IgD-negative memory B cell (primary cell): ENCODE measurements at regions not wholly inside any gene's neighbourhood (a gene's known extent, or its start where the extent isn't known, plus 50 kb on each side); places are given as distances from the start of the nearest gene placed in this dataset.

Source experiments
- H3K27ac Mint-ChIP-seq, 3 donors: one replicate each; pipeline ENCODE4 v1.8.0; 2020 to 2022; ENCODE audit warnings: mild to moderate bottlenecking in 3 of 3, mixed read lengths in 3 of 3, moderate library complexity in 1 of 3
- H3K27me3 Mint-ChIP-seq: one replicate; pipeline ENCODE4 v1.8.0; 2021; ENCODE audit warnings: mixed read lengths
- H3K36me3 Mint-ChIP-seq: one replicate; pipeline ENCODE4 v1.8.0; 2020; ENCODE audit warnings: mild to moderate bottlenecking, mixed read lengths
- H3K4me1 Mint-ChIP-seq, 3 donors: one replicate each; pipeline ENCODE4 v1.8.0; 2020 to 2022; ENCODE audit warnings: mixed read lengths in 3 of 3, mild to moderate bottlenecking in 1 of 3
- H3K4me3 Mint-ChIP-seq, 4 donors: one replicate each; pipeline ENCODE4 v1.8.0; 2020 to 2022; ENCODE audit warnings: mild to moderate bottlenecking in 4 of 4, mixed read lengths in 4 of 4, moderate library complexity in 3 of 4
- H3K9me3 Mint-ChIP-seq, 3 donors: one replicate each; pipeline ENCODE4 v1.8.0; 2020 to 2021; ENCODE audit warnings: mixed read lengths in 3 of 3, mild to moderate bottlenecking in 1 of 3

DNA sequence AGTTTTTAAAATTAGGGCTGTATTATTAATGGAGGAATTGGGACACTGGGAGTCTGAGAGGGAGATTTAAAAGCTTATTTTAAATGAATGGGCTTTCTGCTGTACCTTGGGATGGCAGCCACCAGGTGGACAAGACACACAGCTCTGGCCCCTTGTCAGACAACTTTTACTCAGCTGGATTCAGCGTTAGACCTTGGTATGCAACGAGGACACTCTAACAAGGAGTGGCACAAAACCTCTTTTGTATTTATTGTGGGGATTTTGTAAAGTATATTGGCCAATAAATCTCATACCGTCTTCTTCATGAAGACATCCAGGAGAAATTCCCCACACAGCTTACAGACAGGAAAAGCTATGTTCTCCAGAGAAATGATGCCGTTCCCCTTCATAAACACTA lies 105.7 kb downstream of the LCA5 start:
- Mint-ChIP-seq H3K27me3 (no peaks in the 10 kb centered on the region), H3K36me3 (no peaks in the 10 kb centered on the region), H3K4me3 (no peak overlapping the region), H3K4me1 (no peaks in the 10 kb centered on the region), H3K9me3 (no peaks in the 10 kb centered on the region), H3K27ac (no peak overlapping the region)

GRCh38 chr6:79430913-79431536 lies 106.2 kb downstream of the LCA5 start:
- Mint-ChIP-seq H3K27ac (no peak overlapping the region), H3K4me3 (no peak overlapping the region), H3K4me1 (no peaks in the 10 kb centered on the region), H3K27me3 (no peaks in the 10 kb centered on the region), H3K36me3 (no peaks in the 10 kb centered on the region), H3K9me3 (no peaks in the 10 kb centered on the region)

- H3K36me3 Mint-ChIP-seq: no peaks in the 10 kb centered on the region
- no peak overlapping the region for H3K4me3 Mint-ChIP-seq
- no peaks in the 10 kb centered on the region for H3K4me1 Mint-ChIP-seq
- H3K27ac Mint-ChIP-seq: no peak overlapping the region
- H3K27me3 Mint-ChIP-seq: no peaks in the 10 kb centered on the region
- no peaks in the 10 kb centered on the region for H3K9me3 Mint-ChIP-seq
Observed at GRCh38 chr6:79427721-79428120, 109.5 kb downstream of the LCA5 start.

GRCh38 chr6:79426625-79427278 lies 110.5 kb downstream of the LCA5 start:
- H3K27ac Mint-ChIP-seq: no peak overlapping the region
- H3K4me3 Mint-ChIP-seq: no peak overlapping the region
- no peaks in the 10 kb centered on the region for H3K27me3 Mint-ChIP-seq
- H3K4me1 Mint-ChIP-seq: no peaks in the 10 kb centered on the region
- H3K36me3 Mint-ChIP-seq: no peaks in the 10 kb centered on the region
- H3K9me3 Mint-ChIP-seq: no peaks in the 10 kb centered on the region

- Mint-ChIP-seq H3K4me3 (no peak overlapping the region), H3K4me1 (no peaks in the 10 kb centered on the region), H3K9me3 (no peaks in the 10 kb centered on the region), H3K36me3 (no peaks in the 10 kb centered on the region), H3K27me3 (no peaks in the 10 kb centered on the region), H3K27ac (no peak overlapping the region)
Observed at GRCh38 chr6:79425589-79426311, 111.5 kb downstream of the LCA5 start.

DNA sequence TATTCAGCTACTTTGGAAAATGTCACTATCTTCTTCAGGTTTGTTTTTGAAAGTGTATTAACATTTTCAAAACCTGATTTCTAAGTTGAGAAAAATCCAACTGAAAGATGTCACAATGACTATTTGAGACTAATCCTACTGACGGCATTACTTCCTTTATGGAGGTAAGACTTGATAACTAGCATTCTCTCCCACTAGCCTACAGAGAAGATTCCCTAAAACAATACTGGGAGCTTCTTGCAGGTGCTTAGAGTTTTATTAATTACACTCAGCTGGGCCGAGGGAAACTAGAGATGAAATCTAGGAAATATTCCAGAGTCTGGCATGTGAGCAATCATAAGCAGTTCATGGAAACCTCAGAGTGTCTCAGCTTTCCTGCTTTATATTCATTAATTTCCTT lies 114.0 kb downstream of the LCA5 start:
- no peak overlapping the region for H3K27ac Mint-ChIP-seq
- no peaks in the 10 kb centered on the region for H3K27me3 Mint-ChIP-seq
- no peak overlapping the region for H3K4me3 Mint-ChIP-seq
- H3K9me3 Mint-ChIP-seq: no peaks in the 10 kb centered on the region
- no peaks in the 10 kb centered on the region for H3K4me1 Mint-ChIP-seq
- no peaks in the 10 kb centered on the region for H3K36me3 Mint-ChIP-seq

- Mint-ChIP-seq H3K4me3 (no peak overlapping the region), H3K27ac (no peak overlapping the region), H3K27me3 (no peaks in the 10 kb centered on the region), H3K9me3 (no peaks in the 10 kb centered on the region), H3K36me3 (no peaks in the 10 kb centered on the region), H3K4me1 (no peaks in the 10 kb centered on the region)
Observed at GRCh38 chr6:79422666-79423065, 114.6 kb downstream of the LCA5 start.

DNA sequence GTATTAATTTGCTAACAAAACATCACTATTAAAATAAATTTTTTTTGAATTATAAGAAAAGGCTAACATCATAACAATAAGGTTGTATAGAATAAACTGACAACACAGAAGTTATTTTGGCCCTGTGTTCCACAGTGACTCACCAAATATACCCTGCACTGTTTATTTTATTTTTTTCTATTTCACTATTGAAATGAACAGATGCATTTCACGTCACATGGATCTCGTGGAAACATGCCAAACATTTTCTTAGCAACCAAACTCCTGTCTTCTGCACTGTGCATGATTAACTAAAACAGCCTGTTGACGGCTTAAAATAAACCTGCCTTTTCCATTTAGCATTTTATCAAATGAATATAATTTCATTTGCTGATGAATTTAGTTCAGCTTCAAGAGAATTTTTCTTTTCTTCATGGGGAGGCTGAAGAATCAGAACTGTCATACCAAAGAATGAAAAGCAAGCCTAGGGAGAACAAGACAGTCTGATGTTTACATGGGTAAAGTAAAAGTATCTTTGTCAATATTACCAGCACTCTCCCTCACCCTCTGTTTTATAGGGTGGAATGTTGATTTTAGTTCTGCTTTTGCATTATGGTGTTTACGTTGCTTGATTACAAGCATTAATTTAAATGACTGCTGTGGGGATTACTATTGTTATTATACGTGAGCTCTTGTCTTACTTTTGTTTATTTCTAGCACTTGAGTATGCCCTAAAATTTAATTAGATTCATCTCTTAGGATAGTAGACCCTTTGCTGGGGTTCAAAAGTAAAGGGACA lies 115.3 kb downstream of the LCA5 start:
- Mint-ChIP-seq H3K27me3 (no peaks in the 10 kb centered on the region), H3K27ac (no peak overlapping the region), H3K36me3 (no peaks in the 10 kb centered on the region), H3K9me3 (no peaks in the 10 kb centered on the region), H3K4me1 (no peaks in the 10 kb centered on the region), H3K4me3 (no peak overlapping the region)

- Mint-ChIP-seq H3K9me3 (no peaks in the 10 kb centered on the region), H3K4me3 (no peak overlapping the region), H3K36me3 (no peaks in the 10 kb centered on the region), H3K27me3 (no peaks in the 10 kb centered on the region), H3K27ac (no peak overlapping the region), H3K4me1 (no peaks in the 10 kb centered on the region)
Observed at GRCh38 chr6:79421001-79421411, 116.2 kb downstream of the LCA5 start.

GRCh38 chr6:79420054-79420453 lies 117.2 kb downstream of the LCA5 start:
- H3K27ac Mint-ChIP-seq: no peak overlapping the region
- H3K36me3 Mint-ChIP-seq: no peaks in the 10 kb centered on the region
- H3K27me3 Mint-ChIP-seq: no peaks in the 10 kb centered on the region
- H3K4me3 Mint-ChIP-seq: no peak overlapping the region
- no peaks in the 10 kb centered on the region for H3K9me3 Mint-ChIP-seq
- no peaks in the 10 kb centered on the region for H3K4me1 Mint-ChIP-seq

- Mint-ChIP-seq H3K36me3 (no peaks in the 10 kb centered on the region), H3K27ac (no peak overlapping the region), H3K4me1 (no peaks in the 10 kb centered on the region), H3K9me3 (no peaks in the 10 kb centered on the region), H3K27me3 (peaks cover 2% of the 10 kb centered on the region), H3K4me3 (no peak overlapping the region)
Observed at GRCh38 chr6:79416931-79417330, 120.3 kb downstream of the LCA5 start.

DNA sequence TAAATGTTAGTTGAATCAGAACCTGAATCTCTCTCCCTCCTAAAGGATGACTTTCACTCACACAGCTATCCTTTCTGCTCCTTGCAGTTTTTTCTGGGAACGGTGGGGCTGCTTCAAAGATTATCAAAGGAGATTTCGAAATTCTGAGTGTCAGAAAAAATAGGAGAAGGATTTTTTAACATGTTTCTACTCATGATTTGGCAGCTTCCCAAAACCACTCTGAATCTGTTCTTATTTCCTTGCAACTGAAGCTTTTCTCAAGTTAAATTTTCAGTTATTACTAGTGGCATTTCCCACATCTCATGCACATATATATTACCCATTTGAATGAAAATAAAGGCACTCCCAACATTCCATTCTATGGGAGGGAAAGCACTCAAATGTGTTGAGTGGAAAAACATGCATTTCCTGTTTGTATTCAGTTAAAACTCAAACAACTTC lies 123.6 kb downstream of the LCA5 start:
- Mint-ChIP-seq H3K27me3 (peaks cover 2% of the 10 kb centered on the region), H3K36me3 (no peaks in the 10 kb centered on the region), H3K27ac (no peak overlapping the region)

DNA sequence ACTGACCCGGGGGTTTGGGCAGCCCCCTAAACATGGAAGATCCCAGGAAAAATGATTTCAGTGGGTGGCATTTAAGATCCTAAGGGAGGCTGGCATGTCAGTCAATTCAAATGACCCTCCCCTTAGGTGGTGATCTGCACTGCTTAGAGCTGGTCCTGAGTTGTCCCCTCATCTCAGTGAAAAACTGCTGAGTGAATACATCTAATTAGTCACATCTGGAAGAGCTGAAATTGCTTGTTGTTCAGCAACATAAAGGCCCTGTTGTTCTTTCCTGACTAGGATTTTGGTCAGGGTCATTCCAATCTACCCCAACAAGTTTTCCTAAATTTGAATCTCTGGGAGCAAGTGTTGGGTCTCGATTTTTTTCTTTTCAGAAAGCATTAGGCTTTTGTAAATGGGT lies 126.4 kb downstream of the LCA5 start:
- Mint-ChIP-seq H3K9me3 (no peaks in the 10 kb centered on the region), H3K4me3 (no peak overlapping the region), H3K27me3 (peaks cover 2% of the 10 kb centered on the region), H3K27ac (no peak overlapping the region), H3K4me1 (no peaks in the 10 kb centered on the region), H3K36me3 (no peaks in the 10 kb centered on the region)

More for the DNA sequence above, 123.6 kb downstream of the LCA5 start:
- H3K4me3 Mint-ChIP-seq: no peak overlapping the region
- no peaks in the 10 kb centered on the region for H3K9me3 Mint-ChIP-seq
- no peaks in the 10 kb centered on the region for H3K4me1 Mint-ChIP-seq

GRCh38 chr6:79408256-79408974 lies 128.8 kb downstream of the LCA5 start:
- H3K27me3 Mint-ChIP-seq: peaks cover 2% of the 10 kb centered on the region
- H3K9me3 Mint-ChIP-seq: no peaks in the 10 kb centered on the region
- H3K4me3 Mint-ChIP-seq: no peak overlapping the region
- no peak overlapping the region for H3K27ac Mint-ChIP-seq
- no peaks in the 10 kb centered on the region for H3K36me3 Mint-ChIP-seq
- no peaks in the 10 kb centered on the region for H3K4me1 Mint-ChIP-seq

- Mint-ChIP-seq H3K27me3 (no peaks in the 10 kb centered on the region), H3K27ac (no peak overlapping the region), H3K36me3 (no peaks in the 10 kb centered on the region), H3K4me3 (no peak overlapping the region), H3K4me1 (no peaks in the 10 kb centered on the region), H3K9me3 (no peaks in the 10 kb centered on the region)
Observed at GRCh38 chr6:79404677-79405076, 132.6 kb downstream of the LCA5 start.
